GM21515 (cell line): ENCODE measurements at regions not wholly inside any gene's neighbourhood (a gene's known extent, or its start where the extent isn't known, plus 50 kb on each side); places are given as distances from the start of the nearest gene placed in this dataset.

Experiments used
- ATAC-seq: cut with Tn5 transposase; IDR thresholded peaks from one replicate; pipeline ENCODE4 v1.9.1; 2021; ENCODE audit not compliant: unreplicated experiment

GRCh38 chr10:36638462-36639155 lies 486.8 kb upstream of the ANKRD30A start:
- no peak for ATAC-seq

GRCh38 chr10:36636879-36637278 lies 488.5 kb upstream of the ANKRD30A start:
- no peak for ATAC-seq

- no peak for ATAC-seq
Measured at GRCh38 chr10:36636285-36636839, 489.0 kb upstream of the ANKRD30A start.

- ATAC-seq: no peak
Measured at GRCh38 chr10:36634916-36635315, 490.5 kb upstream of the ANKRD30A start.

GRCh38 chr10:36630267-36630666 lies 495.1 kb upstream of the ANKRD30A start:
- no peak for ATAC-seq

- ATAC-seq: no peak
Measured at GRCh38 chr10:36629476-36629875, 495.9 kb upstream of the ANKRD30A start.

- no peak for ATAC-seq
Measured at GRCh38 chr10:36624551-36625100, 500.8 kb upstream of the ANKRD30A start.

- no peak for ATAC-seq
Measured at GRCh38 chr10:36621346-36621745, 504.1 kb upstream of the ANKRD30A start.

- no peak for ATAC-seq
Measured at GRCh38 chr10:36612436-36612835, 513.0 kb upstream of the ANKRD30A start.

GRCh38 chr10:36608866-36609265 lies 516.5 kb upstream of the ANKRD30A start:
- no peak for ATAC-seq

- ATAC-seq: no peak
Measured at GRCh38 chr10:36608251-36608650, 517.1 kb upstream of the ANKRD30A start.

GRCh38 chr10:36606234-36606839 lies 519.1 kb upstream of the ANKRD30A start:
- ATAC-seq: no peak

- ATAC-seq: no peak
Measured at GRCh38 chr10:36604316-36604715, 521.1 kb upstream of the ANKRD30A start.

GRCh38 chr10:36603688-36604087 lies 521.7 kb upstream of the ANKRD30A start:
- ATAC-seq: no peak

- ATAC-seq: no peak
Measured at GRCh38 chr10:36602374-36602773, 523.0 kb upstream of the ANKRD30A start.

GRCh38 chr10:36597756-36598320 lies 527.6 kb upstream of the ANKRD30A start:
- ATAC-seq: no peak

- ATAC-seq: no peak
Measured at GRCh38 chr10:36592964-36593363, 532.4 kb upstream of the ANKRD30A start.

- ATAC-seq: no peak
Measured at GRCh38 chr10:36591436-36591835, 534.0 kb upstream of the ANKRD30A start.

GRCh38 chr10:36583690-36584089 lies 541.7 kb upstream of the ANKRD30A start:
- no peak for ATAC-seq

GRCh38 chr10:36581237-36581636 lies 544.2 kb upstream of the ANKRD30A start:
- ATAC-seq: no peak

GRCh38 chr10:36578306-36578705 lies 547.1 kb upstream of the ANKRD30A start:
- no peak for ATAC-seq

GRCh38 chr10:36577126-36577525 lies 548.3 kb upstream of the ANKRD30A start:
- ATAC-seq: no peak
